ENCODE measurements at regions not wholly inside any gene's neighbourhood (a gene's known extent, or its start where the extent isn't known, plus 50 kb on each side); places are given as distances from the start of the nearest gene placed in this dataset.

- TF ChIP-seq TAF1 (IDR thresholded peaks at IDR 0.05; ENCODE audit: low read depth) = no peak
- TF ChIP-seq REST (IDR thresholded peaks at IDR 0.05; ENCODE audit: borderline replicate concordance) = no peak
- no peak for TF ChIP-seq MXI1 (conservative IDR thresholded peaks at IDR 0.05; ENCODE audit: poor library complexity, severe bottlenecking)
- TF ChIP-seq SMC3 (conservative IDR thresholded peaks at IDR 0.05; ENCODE audit: poor library complexity) = no peak
- TF ChIP-seq EP300 (conservative IDR thresholded peaks at IDR 0.05; ENCODE audit: poor library complexity, severe bottlenecking) = no peak
- TF ChIP-seq EZH2 (IDR thresholded peaks at IDR 0.05; ENCODE audit: borderline replicate concordance, insufficient read depth, low read length, poor library complexity, severe bottlenecking) = no peak
- no peak for TF ChIP-seq RAD21 (conservative IDR thresholded peaks at IDR 0.05)
- TF ChIP-seq POLR2AphosphoS5 (IDR thresholded peaks at IDR 0.05) = no peak
- TF ChIP-seq CTCF (IDR thresholded peaks at IDR 0.05; ENCODE audit: poor library complexity, severe bottlenecking) = no peak
- Histone ChIP-seq H3K9ac (ENCODE audit: low read length) (no peak overlapping the region), H3K9me3 (ENCODE audit: low read length) (no peaks in the 10 kb centered on the region), H3K27me3 (ENCODE audit: insufficient read depth, low read depth, low read length) (no peaks in the 10 kb centered on the region), H3K36me3 (ENCODE audit: insufficient read depth, low read length) (no peaks in the 10 kb centered on the region), H3F3A (ENCODE audit: insufficient read depth, low read length, poor library complexity, severe bottlenecking) (no peaks in the 10 kb centered on the region), H3K79me2 (replicated peaks; ENCODE audit: insufficient read depth, low read length) (no peaks in the 10 kb centered on the region), H3K4me3 (ENCODE audit: low read length) (no peak overlapping the region), H3K4me2 (ENCODE audit: low read length) (no peak overlapping the region), H3K27ac (ENCODE audit: low read length) (no peak overlapping the region), H2AFZ (ENCODE audit: low read depth, low read length) (no peak overlapping the region), H4K20me1 (ENCODE audit: insufficient read depth) (no peaks in the 10 kb centered on the region), H3K9me2 (ENCODE audit: insufficient read depth, low read length) (no peaks in the 10 kb centered on the region)
These were observed 112.3 kb upstream of the UXS1 start for GRCh38 chr2:106306387-106306786.

GRCh38 chr2:106304612-106305184 is 110.6 kb upstream of the UXS1 start:
- H3K27ac ChIP-seq (ENCODE audit: low read length) = no peak overlapping the region
- no peaks in the 10 kb centered on the region for H3K9me2 ChIP-seq (ENCODE audit: insufficient read depth, low read length)
- no peaks in the 10 kb centered on the region for H4K20me1 ChIP-seq (ENCODE audit: insufficient read depth)
- no peak overlapping the region for H2AFZ ChIP-seq (ENCODE audit: low read depth, low read length)
- H3K4me3 ChIP-seq (ENCODE audit: low read length) = no peak overlapping the region
- H3K36me3 ChIP-seq (ENCODE audit: insufficient read depth, low read length) = no peaks in the 10 kb centered on the region
- TF ChIP-seq RAD21 (conservative IDR thresholded peaks at IDR 0.05) (no peak), POLR2AphosphoS5 (IDR thresholded peaks at IDR 0.05) (no peak), EP300 (conservative IDR thresholded peaks at IDR 0.05; ENCODE audit: poor library complexity, severe bottlenecking) (no peak), TAF1 (IDR thresholded peaks at IDR 0.05; ENCODE audit: low read depth) (no peak), CTCF (IDR thresholded peaks at IDR 0.05; ENCODE audit: poor library complexity, severe bottlenecking) (no peak), SMC3 (conservative IDR thresholded peaks at IDR 0.05; ENCODE audit: poor library complexity) (no peak), MXI1 (conservative IDR thresholded peaks at IDR 0.05; ENCODE audit: poor library complexity, severe bottlenecking) (no peak), EZH2 (IDR thresholded peaks at IDR 0.05; ENCODE audit: borderline replicate concordance, insufficient read depth, low read length, poor library complexity, severe bottlenecking) (no peak)
- H3K9me3 ChIP-seq (ENCODE audit: low read length) = no peaks in the 10 kb centered on the region
- no peaks in the 10 kb centered on the region for H3F3A ChIP-seq (ENCODE audit: insufficient read depth, low read length, poor library complexity, severe bottlenecking)
- H3K79me2 ChIP-seq (replicated peaks; ENCODE audit: insufficient read depth, low read length) = no peaks in the 10 kb centered on the region
- no peaks in the 10 kb centered on the region for H3K27me3 ChIP-seq (ENCODE audit: insufficient read depth, low read depth, low read length)
- H3K4me2 ChIP-seq (ENCODE audit: low read length) = no peak overlapping the region
- H3K9ac ChIP-seq (ENCODE audit: low read length) = no peak overlapping the region

All from neural cell (in vitro differentiated cells).